Adrenal gland (tissue), 5 donors: ENCODE measurements at regions not wholly inside any gene's neighbourhood (a gene's known extent, or its start where the extent isn't known, plus 50 kb on each side); places are given as distances from the start of the nearest gene placed in this dataset.

Source experiments
- POLR2A ChIP-seq, 2 donors: fragments of 450-650 bp; IDR thresholded peaks; one replicate each; pipeline ENCODE4 v1.6.1; 2017; ENCODE audit warnings: antibody characterized with exemption in 2 of 2, mild to moderate bottlenecking in 2 of 2, moderate library complexity in 1 of 2
- TF ChIP-seq, protein P1 (sequence below), 6 experiments: fragments of 450-650 bp in 4 of 6; fragments of 200-600 bp in 2 of 6; sonication (generic) in 1 of 6; IDR thresholded peaks; 1 replicate in 5 of 6; 2 replicates in 1 of 6; pipeline versions ENCODE4 v1.5.1 to v1.8.0; 2016 to 2021; ENCODE audit warnings: antibody characterized with exemption in 6 of 6, mild to moderate bottlenecking in 2 of 6, moderate library complexity in 1 of 6
- donor health status: DM: no; HTN: no; CAD: no.

DNA sequence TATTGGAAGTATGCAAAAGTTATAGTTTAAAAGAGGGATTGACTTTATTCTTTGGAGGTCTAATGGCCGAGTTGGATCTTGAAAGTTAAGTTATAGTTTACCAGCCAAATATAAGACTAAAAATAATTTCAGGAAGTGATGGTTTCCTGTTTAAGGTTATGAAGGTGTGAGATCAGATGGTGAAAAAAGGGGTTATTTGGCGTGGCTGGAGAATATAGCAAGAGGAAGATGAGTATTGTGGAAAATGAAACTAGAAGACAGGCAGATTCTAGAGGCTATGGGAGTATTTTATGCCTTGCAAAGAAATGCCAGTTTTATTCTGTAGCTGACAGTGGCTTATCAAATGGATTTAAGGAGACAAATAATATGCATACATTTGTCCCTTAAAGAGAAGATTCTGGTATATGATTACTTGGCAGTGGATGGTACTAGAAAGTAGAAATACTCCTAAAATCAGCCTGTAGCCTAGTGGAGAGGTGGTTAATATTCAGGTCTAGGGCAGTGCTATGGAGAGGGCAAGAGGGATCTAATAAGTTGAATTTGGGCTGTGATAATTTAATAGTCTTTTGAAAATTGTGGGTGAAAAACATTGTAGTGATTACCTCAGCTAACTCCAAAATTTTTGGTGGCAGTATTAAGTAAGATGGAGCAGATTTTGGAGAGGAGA is 1091.8 kb upstream of the ATXN7L3B start:
- TF ChIP-seq, protein P1, sequence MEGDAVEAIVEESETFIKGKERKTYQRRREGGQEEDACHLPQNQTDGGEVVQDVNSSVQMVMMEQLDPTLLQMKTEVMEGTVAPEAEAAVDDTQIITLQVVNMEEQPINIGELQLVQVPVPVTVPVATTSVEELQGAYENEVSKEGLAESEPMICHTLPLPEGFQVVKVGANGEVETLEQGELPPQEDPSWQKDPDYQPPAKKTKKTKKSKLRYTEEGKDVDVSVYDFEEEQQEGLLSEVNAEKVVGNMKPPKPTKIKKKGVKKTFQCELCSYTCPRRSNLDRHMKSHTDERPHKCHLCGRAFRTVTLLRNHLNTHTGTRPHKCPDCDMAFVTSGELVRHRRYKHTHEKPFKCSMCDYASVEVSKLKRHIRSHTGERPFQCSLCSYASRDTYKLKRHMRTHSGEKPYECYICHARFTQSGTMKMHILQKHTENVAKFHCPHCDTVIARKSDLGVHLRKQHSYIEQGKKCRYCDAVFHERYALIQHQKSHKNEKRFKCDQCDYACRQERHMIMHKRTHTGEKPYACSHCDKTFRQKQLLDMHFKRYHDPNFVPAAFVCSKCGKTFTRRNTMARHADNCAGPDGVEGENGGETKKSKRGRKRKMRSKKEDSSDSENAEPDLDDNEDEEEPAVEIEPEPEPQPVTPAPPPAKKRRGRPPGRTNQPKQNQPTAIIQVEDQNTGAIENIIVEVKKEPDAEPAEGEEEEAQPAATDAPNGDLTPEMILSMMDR (IDR thresholded peaks at IDR 0.05): no peak
- no peak for TF ChIP-seq POLR2A (IDR thresholded peaks at IDR 0.05)
